HCT116 (cell line): ENCODE measurements at regions not wholly inside any gene's neighbourhood (a gene's known extent, or its start where the extent isn't known, plus 50 kb on each side); places are given as distances from the start of the nearest gene placed in this dataset.
A peak's percentile ranks its signal among the peaks of the same experiment; 100 is the strongest.

ENCODE experiments used
- ATAC-seq: fragments of 200-7000 bp; cut with Tn5 transposase; 2 replicates; pipeline ENCODE4 v1.9.1; 2020; ENCODE audit warnings: mild to moderate bottlenecking, moderate library complexity
- BruUV-seq: library from RNA; stranded (reverse); fragments of 400-500 nt; replicated peaks from 2 replicates; lab custom pipeline; 2021; lab: Mats Ljungman, UMichigan
- CTCF ChIA-PET: fragments of 300-600 bp; sonication (Branson Sonifier 250); formaldehyde crosslinking; loops from one replicate; lab custom pipeline; 2021; ENCODE audit warnings: antibody characterized with exemption; lab: Charles Lee
- POLR2A ChIA-PET: fragments of 300-600, 350-600 bp; sonication (Branson Sonifier 250); formaldehyde crosslinking; loops from one replicate; lab custom pipeline; 2021; ENCODE audit warnings: antibody characterized with exemption; lab: Charles Lee
- RAD21 ChIA-PET, 2 experiments: fragments of 300-600 bp; sonication (Branson Sonifier 250); formaldehyde crosslinking; loops; one replicate each; lab custom pipeline; 2023; ENCODE audit warnings: low total read pairs in 2 of 2; ENCODE audit not compliant: uncharacterized antibody in 2 of 2, unreplicated experiment in 2 of 2, low non-redundant PET in 1 of 2; lab: Charles Lee
- DNase-seq: peaks from one replicate; pipeline ENCODE4 v3.0.0-alpha.2; 2010; ENCODE audit warnings: low read depth, low spot score
- H2AFZ ChIP-seq: fragments of 200-600 bp; shearing (Covaris generic), sonication (generic); 2 replicates; pipeline ENCODE4 v1.6.1; 2017; ENCODE audit warnings: low read depth, mixed run types, mixed read lengths, antibody characterized with exemption, low read length; ENCODE audit not compliant: poor library complexity, severe bottlenecking
- H3K27ac ChIP-seq: 2 replicates; pipeline ENCODE4 v1.5.1; 2012; ENCODE audit warnings: low read depth, low read length
- H3K27me3 ChIP-seq: fragments of 200-600 bp; sonication (generic); 2 replicates; pipeline ENCODE4 v1.6.1; 2016; ENCODE audit warnings: mixed run types, low read length, mixed read lengths; ENCODE audit not compliant: insufficient read depth
- H3K36me3 ChIP-seq, 2 experiments: fragments of 200-500 bp in 1 of 2; fragments of 200-600 bp in 1 of 2; sonication (Bioruptor generic) in 1 of 2; sonication (generic) in 1 of 2; 2 replicates each; pipeline versions ENCODE4 v1.5.1 to v1.6.1; 2014 to 2016; ENCODE audit warnings: low read length in 2 of 2, inconsistent platforms in 1 of 2, mixed read lengths in 1 of 2, mixed run types in 1 of 2; ENCODE audit not compliant: insufficient read depth in 2 of 2, control insufficient read depth in 1 of 2
- H3K4me1 ChIP-seq, 2 experiments: fragments of 200-600 bp in 1 of 2; sonication (generic) in 1 of 2; 2 replicates each; pipeline versions ENCODE4 v1.5.1 to v1.6.1; 2012 to 2017; ENCODE audit warnings: low read length in 2 of 2, inconsistent platforms in 1 of 2, mild to moderate bottlenecking in 1 of 2, mixed read lengths in 1 of 2, mixed run types in 1 of 2, moderate library complexity in 1 of 2; ENCODE audit not compliant: insufficient read depth in 2 of 2, control insufficient read depth in 1 of 2
- H3K4me2 ChIP-seq: fragments of 200-600 bp; sonication (generic); 2 replicates; pipeline ENCODE4 v1.6.1; 2017; ENCODE audit warnings: mixed run types, low read length, mixed read lengths
- H3K4me3 ChIP-seq, 2 experiments: fragments of 200-600 bp in 1 of 2; sonication (generic) in 1 of 2; replicated peaks in 1 of 2; 2 replicates each; pipeline ENCODE4 v1.5.1; 2011 to 2016; ENCODE audit warnings: low read length in 2 of 2, control low read depth in 1 of 2, low read depth in 1 of 2, mild to moderate bottlenecking in 1 of 2, mixed read lengths in 1 of 2, mixed run types in 1 of 2
- H3K79me2 ChIP-seq: fragments of 200-600 bp; sonication (generic); 2 replicates; pipeline ENCODE4 v1.6.1; 2017; ENCODE audit warnings: mild to moderate bottlenecking, mixed run types, low read length, moderate library complexity, mixed read lengths; ENCODE audit not compliant: insufficient read depth
- H3K9ac ChIP-seq: fragments of 200-600 bp; sonication (generic); 2 replicates; pipeline ENCODE4 v1.6.1; 2016; ENCODE audit warnings: low read length, mixed read lengths
- H3K9me2 ChIP-seq: fragments of 200-600 bp; sonication (generic), shearing (Covaris generic); 2 replicates; pipeline ENCODE4 v1.6.1; 2017; ENCODE audit warnings: mixed run types, mild to moderate bottlenecking, moderate library complexity; ENCODE audit not compliant: insufficient read depth
- H3K9me3 ChIP-seq, 2 experiments: fragments of 200-500 bp in 1 of 2; fragments of 200-600 bp in 1 of 2; sonication (Bioruptor generic) in 1 of 2; sonication (generic) in 1 of 2; 2 replicates each; pipeline ENCODE4 v1.6.1; 2014 to 2017; ENCODE audit warnings: low read length in 2 of 2, mixed read lengths in 2 of 2, inconsistent platforms in 1 of 2, low read depth in 1 of 2, mild to moderate bottlenecking in 1 of 2, mixed run types in 1 of 2, moderate library complexity in 1 of 2; ENCODE audit not compliant: control insufficient read depth in 1 of 2, insufficient read depth in 1 of 2
- H4K20me1 ChIP-seq: fragments of 200-600 bp; sonication (generic), shearing (Covaris generic); 2 replicates; pipeline ENCODE4 v1.6.1; 2017; ENCODE audit warnings: mixed run types, mild to moderate bottlenecking, moderate library complexity; ENCODE audit not compliant: insufficient read depth
- CTCF ChIP-seq, 3 experiments: fragments of 200-600 bp in 1 of 3; sonication (generic) in 1 of 3; IDR thresholded peaks in 2 of 3; conservative IDR thresholded peaks in 1 of 3; 2 replicates each; pipeline ENCODE4 v1.5.1; 2012 to 2017; ENCODE audit warnings: low read depth in 2 of 3, low read length in 2 of 3, antibody characterized with exemption in 1 of 3, borderline replicate concordance in 1 of 3, control low read depth in 1 of 3, mild to moderate bottlenecking in 1 of 3, mixed read lengths in 1 of 3, mixed run types in 1 of 3, moderate library complexity in 1 of 3; ENCODE audit not compliant: insufficient read depth in 1 of 3
- ELF1 ChIP-seq: IDR thresholded peaks from 2 replicates; pipeline ENCODE4 v1.6.1; 2012; ENCODE audit warnings: low read depth, borderline replicate concordance
- EZH2phosphoT487 ChIP-seq: fragments of 200-600 bp; IDR thresholded peaks from 2 replicates; pipeline ENCODE4 v1.6.1; 2018; ENCODE audit warnings: antibody characterized with exemption, borderline replicate concordance
- FOSL1 ChIP-seq: IDR thresholded peaks from 2 replicates; pipeline ENCODE4 v1.6.1; 2012; ENCODE audit warnings: low read depth
- MAX ChIP-seq: IDR thresholded peaks from 2 replicates; pipeline ENCODE4 v1.6.1; 2012
- RAD21 ChIP-seq: IDR thresholded peaks from 2 replicates; pipeline ENCODE4 v1.6.1; 2012; ENCODE audit warnings: low read depth, mild to moderate bottlenecking
- intact Hi-C: fragments of 100-400 bp; cut with micrococcal nuclease; formaldehyde crosslinking; loops from 2 replicates; pipeline ENCODE4 v1.10.0; 2022

GRCh38 chr2:109062859-109063700 is 65.9 kb upstream of the SH3RF3 start:
- H3K27me3 ChIP-seq, result no peaks in the 10 kb centered on the region
- H4K20me1 ChIP-seq, result no peaks in the 10 kb centered on the region
- ChIA-PET POLR2A (no interaction called here), CTCF (no interaction called here), RAD21 (no interaction called here)
- H3K79me2 ChIP-seq, result no peaks in the 10 kb centered on the region
- H3K4me3 ChIP-seq, result no peak overlapping the region
- H3K4me1 ChIP-seq, result no peaks in the 10 kb centered on the region; a peak in 1 of 4 replicates
- H3K27ac ChIP-seq, result no peak overlapping the region
- no peak for DNase-seq
- H2AFZ ChIP-seq, result no peak overlapping the region
- intact Hi-C loops, result no loop called here
- TF ChIP-seq FOSL1 (no peak), MAX (no peak), ELF1 (no peak), EZH2phosphoT487 (no peak)
- H3K36me3 ChIP-seq, result no peaks in the 10 kb centered on the region
- no peak overlapping the region for H3K4me2 ChIP-seq
- H3K9ac ChIP-seq, result no peak overlapping the region
- BruUV-seq, result no TSS peak
- H3K9me2 ChIP-seq, result no peaks in the 10 kb centered on the region
- no peak for ATAC-seq
- no peaks in the 10 kb centered on the region for H3K9me3 ChIP-seq

- no peaks in the 10 kb centered on the region for H3K9me3 ChIP-seq
- H4K20me1 ChIP-seq, result no peaks in the 10 kb centered on the region
- no peak overlapping the region for H3K27ac ChIP-seq
- no peaks in the 10 kb centered on the region for H3K36me3 ChIP-seq
- H3K4me1 ChIP-seq, result no peaks in the 10 kb centered on the region; a peak in 1 of 4 replicates
- H3K79me2 ChIP-seq, result no peaks in the 10 kb centered on the region
- ChIA-PET CTCF (no interaction called here), POLR2A (no interaction called here), RAD21 (no interaction called here)
- no peak overlapping the region for H3K4me2 ChIP-seq
- BruUV-seq, result no TSS peak
- TF ChIP-seq CTCF (IDR thresholded peaks at IDR 0.05 in 2 of 3, conservative IDR thresholded peaks at IDR 0.05 in 1 of 3; ENCODE audit: borderline replicate concordance in 1 of 3, insufficient read depth in 1 of 3, low read depth in 2 of 3, low read length in 2 of 3), result peak in 2 of 3 experiments; percentile 9 to 22; a peak in 2 of 6 replicates
- no peak for TF ChIP-seq EZH2phosphoT487
- TF ChIP-seq RAD21, result peak; percentile 11; the same call in 1 of the 2 replicates
- intact Hi-C loops, result no loop called here
- H2AFZ ChIP-seq, result no peak overlapping the region
- DNase-seq (no peak), ATAC-seq (peak; percentile 63)
- no peaks in the 10 kb centered on the region for H3K27me3 ChIP-seq
- H3K9ac ChIP-seq, result no peak overlapping the region
- H3K9me2 ChIP-seq, result no peaks in the 10 kb centered on the region
- H3K4me3 ChIP-seq, result no peak overlapping the region
Measured at GRCh38 chr2:109062145-109062858, 66.7 kb upstream of the SH3RF3 start.
